ENCODE measurements at regions not wholly inside any gene's neighbourhood (a gene's known extent, or its start where the extent isn't known, plus 50 kb on each side); places are given as distances from the start of the nearest gene placed in this dataset.
"Not testable (repeated sequence)": the region's sequence is repeated elsewhere in the genome, so short reads cannot be mapped to it uniquely, and the experiment has no call there.

- TF ChIP-seq, protein P1, sequence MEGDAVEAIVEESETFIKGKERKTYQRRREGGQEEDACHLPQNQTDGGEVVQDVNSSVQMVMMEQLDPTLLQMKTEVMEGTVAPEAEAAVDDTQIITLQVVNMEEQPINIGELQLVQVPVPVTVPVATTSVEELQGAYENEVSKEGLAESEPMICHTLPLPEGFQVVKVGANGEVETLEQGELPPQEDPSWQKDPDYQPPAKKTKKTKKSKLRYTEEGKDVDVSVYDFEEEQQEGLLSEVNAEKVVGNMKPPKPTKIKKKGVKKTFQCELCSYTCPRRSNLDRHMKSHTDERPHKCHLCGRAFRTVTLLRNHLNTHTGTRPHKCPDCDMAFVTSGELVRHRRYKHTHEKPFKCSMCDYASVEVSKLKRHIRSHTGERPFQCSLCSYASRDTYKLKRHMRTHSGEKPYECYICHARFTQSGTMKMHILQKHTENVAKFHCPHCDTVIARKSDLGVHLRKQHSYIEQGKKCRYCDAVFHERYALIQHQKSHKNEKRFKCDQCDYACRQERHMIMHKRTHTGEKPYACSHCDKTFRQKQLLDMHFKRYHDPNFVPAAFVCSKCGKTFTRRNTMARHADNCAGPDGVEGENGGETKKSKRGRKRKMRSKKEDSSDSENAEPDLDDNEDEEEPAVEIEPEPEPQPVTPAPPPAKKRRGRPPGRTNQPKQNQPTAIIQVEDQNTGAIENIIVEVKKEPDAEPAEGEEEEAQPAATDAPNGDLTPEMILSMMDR (IDR thresholded peaks at IDR 0.05; ENCODE audit: borderline replicate concordance, insufficient read depth, low read depth, low read length): no peak
- no peak overlapping the region for H3K4me3 ChIP-seq (ENCODE audit: low read depth, low read length)
Observed at GRCh38 chr5:155711882-155712281, 615.1 kb upstream of the SGCD start.

GRCh38 chr5:155714435-155714834, 612.5 kb upstream of the SGCD start:
- H3K4me3 ChIP-seq (ENCODE audit: low read depth, low read length): not testable (repeated sequence)

- H3K4me3 ChIP-seq (ENCODE audit: low read depth, low read length): no peak overlapping the region
- TF ChIP-seq, protein P1 (IDR thresholded peaks at IDR 0.05; ENCODE audit: borderline replicate concordance, insufficient read depth, low read depth, low read length): no peak
Observed at GRCh38 chr5:155726267-155726666, 600.7 kb upstream of the SGCD start.

GRCh38 chr5:155727512-155728145, 599.3 kb upstream of the SGCD start:
- H3K4me3 ChIP-seq (ENCODE audit: low read depth, low read length): no peak overlapping the region
- TF ChIP-seq, protein P1 (IDR thresholded peaks at IDR 0.05; ENCODE audit: borderline replicate concordance, insufficient read depth, low read depth, low read length): no peak

DNA sequence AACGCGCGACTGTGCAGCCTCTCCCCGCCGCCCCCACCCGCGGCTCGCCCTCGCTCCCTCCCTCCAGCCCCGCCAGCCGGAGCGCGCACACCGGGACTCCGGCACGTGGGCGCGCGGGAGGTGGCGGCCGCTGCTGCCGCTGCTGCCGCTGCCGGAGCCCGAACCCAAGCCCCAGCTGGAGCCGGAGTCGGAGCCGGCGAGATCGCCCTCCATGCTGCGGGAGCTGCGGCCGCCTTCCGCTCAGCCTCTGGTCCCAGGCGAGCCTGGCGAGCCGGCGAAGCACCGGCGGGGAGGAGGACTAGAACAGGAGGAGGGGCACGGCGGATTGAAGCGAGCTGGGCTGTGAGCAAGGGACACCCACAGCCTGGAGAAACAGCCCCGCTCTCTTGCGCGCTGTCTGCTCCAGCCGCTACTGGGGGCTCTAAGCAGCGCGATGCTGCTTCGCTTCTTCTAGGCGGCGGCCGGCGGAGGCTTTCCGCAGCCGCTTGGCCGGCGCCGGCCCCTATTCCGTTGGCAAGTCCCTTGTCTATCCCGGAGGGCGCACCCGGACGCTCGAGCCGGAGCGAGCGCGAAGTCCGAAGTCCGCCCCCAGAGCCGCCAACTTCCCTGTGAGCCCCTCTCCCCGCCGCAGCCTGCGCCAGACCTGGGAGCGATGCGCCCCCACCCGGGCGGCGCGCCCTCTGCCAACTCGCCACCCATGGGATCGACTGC, 598.7 kb upstream of the SGCD start:
- H3K4me3 ChIP-seq (ENCODE audit: low read depth, low read length): no peak overlapping the region
- TF ChIP-seq, protein P1 (IDR thresholded peaks at IDR 0.05; ENCODE audit: borderline replicate concordance, insufficient read depth, low read depth, low read length): no peak

DNA sequence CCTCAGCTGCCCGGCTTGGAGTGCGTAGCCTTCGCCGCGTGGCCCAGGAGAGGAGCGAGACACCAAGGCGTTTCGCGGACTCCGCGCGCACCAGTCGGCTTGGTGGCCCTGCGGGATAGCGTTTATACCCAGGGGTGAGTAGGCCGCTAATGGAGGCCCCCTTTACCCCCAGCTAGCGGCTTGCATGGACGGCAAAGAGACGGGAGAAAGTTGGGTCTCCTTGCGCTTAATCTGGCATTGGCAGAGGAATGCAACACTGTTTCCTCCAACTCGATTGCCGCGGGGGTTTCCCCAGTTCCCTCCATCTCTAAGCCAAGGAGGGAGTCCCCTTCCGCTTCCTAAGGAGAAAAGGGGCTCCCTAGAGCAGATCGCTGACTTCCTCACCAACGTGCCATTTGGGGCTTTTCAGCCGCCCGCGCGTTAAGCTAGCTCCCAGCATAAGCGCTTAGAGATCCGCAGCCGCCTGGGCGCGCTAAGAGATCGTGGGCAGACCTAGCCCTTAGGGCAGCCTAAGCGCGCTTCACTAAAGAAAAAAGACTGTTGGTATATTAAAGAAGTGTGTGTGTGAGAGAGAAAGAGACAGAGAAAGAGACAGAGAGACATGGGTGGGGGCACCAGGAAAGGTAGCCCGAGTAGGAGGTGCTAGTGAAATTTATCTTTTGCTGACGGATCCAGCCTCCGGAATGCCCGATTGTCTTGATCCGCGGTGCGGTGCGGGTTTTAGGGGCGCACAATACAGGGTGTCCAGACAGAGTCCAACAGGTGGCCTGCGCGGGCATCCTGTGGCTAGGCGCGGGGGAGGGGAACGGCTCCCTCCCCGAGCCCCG, 597.9 kb upstream of the SGCD start:
- TF ChIP-seq, protein P1 (IDR thresholded peaks at IDR 0.05; ENCODE audit: borderline replicate concordance, insufficient read depth, low read depth, low read length): no peak
- no peak overlapping the region for H3K4me3 ChIP-seq (ENCODE audit: low read depth, low read length)

- H3K4me3 ChIP-seq (ENCODE audit: low read depth, low read length): no peak overlapping the region
- TF ChIP-seq, protein P1 (IDR thresholded peaks at IDR 0.05; ENCODE audit: borderline replicate concordance, insufficient read depth, low read depth, low read length): no peak
Observed at GRCh38 chr5:155729684-155730059, 597.3 kb upstream of the SGCD start.

Data from GM12875 (cell line).